ENCODE measurements at regions not wholly inside any gene's neighbourhood (a gene's known extent, or its start where the extent isn't known, plus 50 kb on each side); places are given as distances from the start of the nearest gene placed in this dataset.

DNA sequence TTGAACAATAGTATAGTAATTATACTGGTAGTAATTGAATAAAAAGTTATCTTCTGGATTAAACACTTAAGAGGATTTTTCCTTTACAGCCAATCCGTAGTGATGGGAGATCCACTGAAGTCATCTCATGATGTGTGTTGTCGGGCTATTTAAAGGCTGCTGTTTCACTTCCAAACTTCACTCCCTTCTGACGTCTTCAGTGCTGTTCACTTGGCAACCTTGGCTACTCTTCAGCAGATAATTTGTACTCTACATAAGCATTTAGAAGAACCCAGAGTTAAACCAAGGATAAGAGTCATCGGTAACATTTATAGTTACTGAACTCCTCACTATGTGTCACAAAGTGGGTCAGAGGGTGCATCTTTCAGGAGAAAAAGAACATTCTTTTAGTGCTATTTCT, 179.1 kb upstream of the EYA4 start:
- Histone ChIP-seq H3K4me2 (ENCODE audit: low read depth, low read length) (peak overlapping the region; percentile 78), H3K9me3 (replicated peaks; ENCODE audit: insufficient read depth, low read length) (no peaks in the 10 kb centered on the region), H2AFZ (ENCODE audit: low read length) (no peak overlapping the region), H3K27me3 (replicated peaks; ENCODE audit: insufficient read depth, low read length) (no peaks in the 10 kb centered on the region), H3K9me2 (replicated peaks; ENCODE audit: insufficient read depth, low read length) (no peaks in the 10 kb centered on the region), H3K4me3 (ENCODE audit: low read length) (peak overlapping the region; percentile 22; the same call in 1 of the 2 replicates), H3K79me2 (ENCODE audit: low read length) (no peaks in the 10 kb centered on the region), H3K27ac (ENCODE audit: low read length) (peak overlapping the region; percentile 95), H4K20me1 (ENCODE audit: insufficient read depth, low read length) (no peaks in the 10 kb centered on the region), H3K9ac (ENCODE audit: low read length) (peak overlapping the region; percentile 69), H3K4me1 (ENCODE audit: low read length) (peaks cover 17% of the 10 kb centered on the region), H3F3A (ENCODE audit: insufficient read depth, low read length) (peaks cover 13% of the 10 kb centered on the region), H3K36me3 (replicated peaks; ENCODE audit: insufficient read depth, low read length) (no peaks in the 10 kb centered on the region)
- no peak for TF ChIP-seq EZH2 (optimal IDR thresholded peaks at IDR 0.05; ENCODE audit: low read depth, low read length)
- DNase-seq = no peak

DNA sequence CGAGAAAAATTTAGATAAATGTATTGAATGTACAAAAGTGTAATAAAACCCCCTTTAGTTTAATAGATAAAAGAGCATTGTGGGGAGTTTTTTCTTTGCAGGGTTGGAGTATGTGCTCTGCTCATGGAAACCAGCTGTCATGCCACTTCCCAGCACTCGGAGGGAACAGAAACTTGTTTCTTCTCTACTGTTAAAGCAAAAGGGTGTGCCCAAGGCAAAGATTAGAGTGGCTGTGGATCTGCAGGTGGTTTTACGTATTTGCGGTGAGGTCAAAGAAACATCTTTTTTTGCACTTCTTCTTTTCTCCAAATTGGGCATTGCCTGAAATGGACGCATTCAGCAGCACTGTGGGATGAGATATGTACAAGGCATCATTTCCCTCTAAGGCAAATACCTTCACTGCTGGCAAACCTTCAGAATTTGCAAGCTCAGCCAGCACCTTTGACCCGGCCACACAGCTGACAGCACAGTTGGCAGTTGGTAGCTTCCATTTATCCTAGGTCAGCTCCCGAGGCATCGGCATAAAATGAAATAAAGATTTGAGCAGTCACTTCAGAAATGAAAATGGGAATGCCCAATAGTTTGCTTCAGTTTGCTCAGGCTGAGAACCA, 178.4 kb upstream of the EYA4 start:
- H3K27ac ChIP-seq (ENCODE audit: low read length) = peak overlapping the region; percentile 95

DNA sequence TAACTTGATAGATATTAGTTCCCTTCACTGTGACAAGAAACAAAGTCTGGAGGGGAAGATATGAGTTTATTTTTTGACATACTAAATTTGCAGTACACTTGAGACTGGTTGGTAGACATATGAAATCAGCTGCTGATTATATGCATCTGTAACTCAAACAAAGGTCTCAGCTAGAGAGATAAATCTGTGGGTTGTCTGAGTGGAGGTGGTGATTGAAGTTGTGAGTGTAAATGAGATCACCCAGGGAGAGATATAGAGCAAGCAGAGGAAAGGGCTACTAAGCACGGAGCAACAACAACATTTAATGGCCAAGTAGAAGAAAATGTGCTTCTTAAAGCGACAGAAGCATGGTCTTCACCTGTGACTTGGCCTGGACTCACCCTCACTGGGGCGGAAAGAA, 173.2 kb upstream of the EYA4 start:
- Histone ChIP-seq H3K4me3 (ENCODE audit: low read length) (no peak overlapping the region), H3K4me1 (ENCODE audit: low read length) (peaks cover 7% of the 10 kb centered on the region), H3K4me2 (ENCODE audit: low read depth, low read length) (no peak overlapping the region), H3K36me3 (replicated peaks; ENCODE audit: insufficient read depth, low read length) (no peaks in the 10 kb centered on the region), H3K79me2 (ENCODE audit: low read length) (no peaks in the 10 kb centered on the region), H3K9me2 (replicated peaks; ENCODE audit: insufficient read depth, low read length) (no peaks in the 10 kb centered on the region), H2AFZ (ENCODE audit: low read length) (no peak overlapping the region), H3K27me3 (replicated peaks; ENCODE audit: insufficient read depth, low read length) (no peaks in the 10 kb centered on the region), H3K27ac (ENCODE audit: low read length) (no peak overlapping the region), H3K9ac (ENCODE audit: low read length) (no peak overlapping the region), H3K9me3 (replicated peaks; ENCODE audit: insufficient read depth, low read length) (no peaks in the 10 kb centered on the region), H3F3A (ENCODE audit: insufficient read depth, low read length) (peaks cover 7% of the 10 kb centered on the region; the same call in 1 of the 2 replicates), H4K20me1 (ENCODE audit: insufficient read depth, low read length) (no peaks in the 10 kb centered on the region)
- DNase-seq = no peak
- no peak for TF ChIP-seq EZH2phosphoT487 (IDR thresholded peaks at IDR 0.05; ENCODE audit: low read length)
- TF ChIP-seq, protein P1, sequence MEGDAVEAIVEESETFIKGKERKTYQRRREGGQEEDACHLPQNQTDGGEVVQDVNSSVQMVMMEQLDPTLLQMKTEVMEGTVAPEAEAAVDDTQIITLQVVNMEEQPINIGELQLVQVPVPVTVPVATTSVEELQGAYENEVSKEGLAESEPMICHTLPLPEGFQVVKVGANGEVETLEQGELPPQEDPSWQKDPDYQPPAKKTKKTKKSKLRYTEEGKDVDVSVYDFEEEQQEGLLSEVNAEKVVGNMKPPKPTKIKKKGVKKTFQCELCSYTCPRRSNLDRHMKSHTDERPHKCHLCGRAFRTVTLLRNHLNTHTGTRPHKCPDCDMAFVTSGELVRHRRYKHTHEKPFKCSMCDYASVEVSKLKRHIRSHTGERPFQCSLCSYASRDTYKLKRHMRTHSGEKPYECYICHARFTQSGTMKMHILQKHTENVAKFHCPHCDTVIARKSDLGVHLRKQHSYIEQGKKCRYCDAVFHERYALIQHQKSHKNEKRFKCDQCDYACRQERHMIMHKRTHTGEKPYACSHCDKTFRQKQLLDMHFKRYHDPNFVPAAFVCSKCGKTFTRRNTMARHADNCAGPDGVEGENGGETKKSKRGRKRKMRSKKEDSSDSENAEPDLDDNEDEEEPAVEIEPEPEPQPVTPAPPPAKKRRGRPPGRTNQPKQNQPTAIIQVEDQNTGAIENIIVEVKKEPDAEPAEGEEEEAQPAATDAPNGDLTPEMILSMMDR (IDR thresholded peaks at IDR 0.05; ENCODE audit: low read length) = no peak
- no peak for TF ChIP-seq EZH2 (optimal IDR thresholded peaks at IDR 0.05; ENCODE audit: low read depth, low read length)

More for the DNA sequence above, 178.4 kb upstream of the EYA4 start:
- H3K4me2 ChIP-seq (ENCODE audit: low read depth, low read length) = peak overlapping the region; percentile 78
- no peaks in the 10 kb centered on the region for H3K9me3 ChIP-seq (replicated peaks; ENCODE audit: insufficient read depth, low read length)
- peaks cover 13% of the 10 kb centered on the region for H3F3A ChIP-seq (ENCODE audit: insufficient read depth, low read length)
- peak overlapping the region; percentile 46 for H2AFZ ChIP-seq (ENCODE audit: low read length)
- peak; percentile 70 for DNase-seq
- H4K20me1 ChIP-seq (ENCODE audit: insufficient read depth, low read length) = no peaks in the 10 kb centered on the region
- H3K27me3 ChIP-seq (replicated peaks; ENCODE audit: insufficient read depth, low read length) = no peaks in the 10 kb centered on the region
- H3K36me3 ChIP-seq (replicated peaks; ENCODE audit: insufficient read depth, low read length) = no peaks in the 10 kb centered on the region
- peaks cover 17% of the 10 kb centered on the region for H3K4me1 ChIP-seq (ENCODE audit: low read length)
- no peaks in the 10 kb centered on the region for H3K79me2 ChIP-seq (ENCODE audit: low read length)
- no peaks in the 10 kb centered on the region for H3K9me2 ChIP-seq (replicated peaks; ENCODE audit: insufficient read depth, low read length)
- H3K4me3 ChIP-seq (ENCODE audit: low read length) = peak overlapping the region; percentile 50
- peak overlapping the region; percentile 69 for H3K9ac ChIP-seq (ENCODE audit: low read length)
- TF ChIP-seq, protein P1 (IDR thresholded peaks at IDR 0.05; ENCODE audit: low read length) = no peak

DNA sequence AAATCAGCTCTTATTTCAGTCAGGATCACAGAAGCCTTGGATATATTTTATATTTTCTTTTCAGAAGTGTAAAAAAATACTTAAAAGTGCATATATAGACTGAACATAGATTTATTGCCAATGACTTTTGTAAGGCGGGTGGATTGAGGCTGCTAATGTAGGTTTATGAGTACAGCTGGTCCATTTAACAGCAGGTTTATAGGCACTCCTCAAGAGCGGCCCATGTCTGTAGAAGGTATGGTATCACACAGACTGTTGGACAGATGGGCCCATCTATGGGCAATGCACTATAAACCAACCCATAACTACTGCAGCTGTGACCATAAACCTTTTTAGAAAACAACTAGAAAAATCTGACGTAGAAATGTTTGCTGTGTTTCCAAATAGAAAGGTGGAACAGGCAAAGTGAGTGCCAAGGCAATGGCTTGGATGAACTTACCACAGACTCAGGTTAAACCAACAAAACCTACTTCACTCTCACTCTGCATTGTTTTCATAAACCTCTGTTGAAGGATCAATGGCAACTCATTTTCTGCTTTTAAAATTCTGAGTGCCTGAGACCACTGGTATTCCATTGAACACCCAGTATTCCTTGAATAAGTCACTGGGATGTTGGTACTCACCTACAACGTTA, 170.6 kb upstream of the EYA4 start:
- Histone ChIP-seq H3K27ac (ENCODE audit: low read length) (no peak overlapping the region), H3K4me3 (ENCODE audit: low read length) (no peak overlapping the region), H4K20me1 (ENCODE audit: insufficient read depth, low read length) (no peaks in the 10 kb centered on the region), H3K79me2 (ENCODE audit: low read length) (no peaks in the 10 kb centered on the region), H3K4me1 (ENCODE audit: low read length) (no peaks in the 10 kb centered on the region), H3K36me3 (replicated peaks; ENCODE audit: insufficient read depth, low read length) (no peaks in the 10 kb centered on the region), H3F3A (ENCODE audit: insufficient read depth, low read length) (no peaks in the 10 kb centered on the region), H3K4me2 (ENCODE audit: low read depth, low read length) (no peak overlapping the region), H3K9me2 (replicated peaks; ENCODE audit: insufficient read depth, low read length) (no peaks in the 10 kb centered on the region), H2AFZ (ENCODE audit: low read length) (no peak overlapping the region), H3K27me3 (replicated peaks; ENCODE audit: insufficient read depth, low read length) (no peaks in the 10 kb centered on the region), H3K9ac (ENCODE audit: low read length) (no peak overlapping the region), H3K9me3 (replicated peaks; ENCODE audit: insufficient read depth, low read length) (no peaks in the 10 kb centered on the region)
- TF ChIP-seq, protein P1 (IDR thresholded peaks at IDR 0.05; ENCODE audit: low read length) = no peak
- TF ChIP-seq EZH2 (optimal IDR thresholded peaks at IDR 0.05; ENCODE audit: low read depth, low read length) (no peak), EZH2phosphoT487 (IDR thresholded peaks at IDR 0.05; ENCODE audit: low read length) (no peak)
- no peak for DNase-seq
